ENCODE measurements at regions not wholly inside any gene's neighbourhood (a gene's known extent, or its start where the extent isn't known, plus 50 kb on each side); places are given as distances from the start of the nearest gene placed in this dataset.
A peak's percentile ranks its signal among the peaks of the same experiment; 100 is the strongest.
"Not testable (repeated sequence)": the region's sequence is repeated elsewhere in the genome, so short reads cannot be mapped to it uniquely, and the experiment has no call there.

DNA sequence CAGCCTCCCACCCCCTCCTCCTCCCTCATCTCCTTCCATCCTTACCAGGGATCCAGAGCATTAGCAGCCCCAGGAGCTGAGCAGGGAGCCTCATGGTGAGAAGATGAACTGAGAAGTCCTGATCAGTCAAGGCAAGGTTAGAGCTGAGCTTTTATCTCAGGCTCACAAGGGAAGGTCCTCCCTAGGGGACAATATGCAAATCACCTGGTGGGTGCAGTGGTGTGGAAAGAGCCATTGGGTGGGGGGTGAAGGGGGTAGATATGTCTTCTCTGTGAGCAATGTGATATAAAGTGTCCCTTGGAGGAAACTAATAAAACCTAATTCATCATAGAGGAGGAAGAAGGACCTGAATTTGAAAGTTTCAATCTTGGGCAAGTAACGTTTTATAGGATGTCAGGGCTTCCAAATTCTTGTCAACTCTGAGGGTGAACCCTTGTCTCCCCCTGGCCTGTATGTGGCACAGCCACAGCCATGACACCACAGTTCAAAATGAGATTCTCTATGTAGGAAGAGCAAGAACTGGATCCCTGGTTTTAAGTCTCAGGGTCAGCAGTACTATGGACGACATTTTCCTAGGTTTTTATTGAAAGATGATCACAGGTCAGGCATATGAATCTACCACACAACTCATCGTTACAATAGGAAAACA is 543.5 kb downstream of the RPIA start:
- DNase-seq, result not testable (repeated sequence)

DNA sequence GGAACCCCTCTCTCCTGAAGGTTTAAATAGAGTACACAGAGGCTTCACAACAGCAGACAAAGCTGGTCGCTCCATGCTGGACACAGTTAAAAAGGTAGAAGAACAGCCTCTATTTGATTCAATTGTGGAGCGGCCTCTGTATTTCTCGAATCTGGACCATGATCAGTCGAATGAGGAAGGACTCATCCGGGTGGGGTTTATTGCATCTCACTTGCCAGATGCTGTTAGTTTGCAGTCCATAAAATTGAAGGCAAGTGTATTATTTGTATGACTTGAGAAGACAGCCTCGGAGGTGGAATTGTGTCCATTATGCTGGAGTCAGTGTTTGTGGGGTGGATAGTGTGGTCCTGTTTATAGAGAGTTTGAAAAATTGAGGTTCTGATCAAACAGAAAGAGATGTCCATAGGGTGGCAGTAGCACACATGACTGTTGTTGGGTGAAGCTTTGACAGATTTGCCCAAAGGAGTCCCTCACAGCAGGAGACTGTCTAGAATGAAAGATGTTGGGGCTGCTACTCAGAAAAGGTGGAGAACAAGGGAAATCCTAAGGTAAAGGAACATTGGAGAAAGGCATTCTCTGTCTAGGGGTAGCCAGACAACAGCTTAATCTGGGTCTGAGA is 545.5 kb downstream of the RPIA start:
- not testable (repeated sequence) for DNase-seq

DNA sequence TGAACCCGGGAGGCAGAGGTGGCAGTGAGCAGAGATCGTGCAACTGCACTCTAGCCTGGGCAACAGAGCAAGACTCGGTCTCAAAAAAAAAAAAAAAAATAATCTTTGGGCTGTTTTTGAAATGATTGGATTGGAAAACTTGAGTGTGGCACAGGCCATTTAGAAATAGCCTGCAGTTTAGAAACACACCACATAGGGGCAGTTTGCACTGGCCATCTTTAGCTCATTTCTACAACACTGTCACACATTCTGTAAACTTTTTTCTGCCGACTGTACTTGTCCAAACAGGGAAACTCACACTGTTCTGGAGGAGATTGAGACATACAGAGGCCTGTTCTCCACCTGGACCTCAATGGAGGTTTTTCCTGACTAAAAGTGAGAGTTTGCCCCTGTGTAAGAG is 546.3 kb downstream of the RPIA start:
- not testable (repeated sequence) for DNase-seq

GRCh38 chr2:89243114-89243700 is 551.7 kb downstream of the RPIA start:
- not testable (repeated sequence) for DNase-seq

DNA sequence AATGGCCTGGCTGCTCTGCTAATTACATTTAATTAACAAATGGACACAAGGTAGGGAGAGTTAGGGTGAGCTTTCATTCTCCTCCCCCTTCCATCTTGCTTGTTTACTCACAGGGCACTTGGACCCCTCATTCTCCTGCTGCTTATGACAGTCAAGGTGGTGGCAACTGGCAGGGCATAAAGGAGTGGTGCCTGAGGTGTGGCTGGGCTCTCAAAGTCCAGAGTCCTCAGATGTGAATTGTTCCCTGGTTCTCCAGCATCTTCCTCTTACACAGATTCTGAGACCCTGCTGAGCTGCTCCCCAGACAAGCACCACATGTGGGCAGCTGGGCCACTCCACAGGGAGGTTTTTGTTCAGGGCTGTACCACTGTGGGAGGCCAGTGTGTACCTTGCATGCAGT is 552.9 kb downstream of the RPIA start:
- DNase-seq, result not testable (repeated sequence)

DNA sequence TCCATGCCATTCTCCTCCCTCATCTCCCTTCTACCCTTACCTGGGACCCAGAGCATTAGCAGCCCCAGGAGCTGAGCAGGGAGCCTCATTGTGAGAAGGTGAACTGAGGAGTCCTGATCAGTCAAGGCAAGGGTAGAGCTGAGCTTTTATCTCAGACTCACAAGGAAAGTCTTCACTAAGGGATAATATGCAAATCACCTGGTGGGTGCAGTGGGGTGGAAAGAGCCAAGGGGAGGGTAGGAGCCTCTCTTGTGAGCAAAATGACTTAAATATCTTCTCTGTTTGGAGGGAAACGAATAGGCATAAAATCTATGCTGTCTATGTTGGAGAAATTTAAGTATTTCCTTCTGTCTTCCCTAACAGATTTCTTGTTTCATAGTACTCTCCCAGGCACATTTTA is 554.0 kb downstream of the RPIA start:
- not testable (repeated sequence) for DNase-seq

DNA sequence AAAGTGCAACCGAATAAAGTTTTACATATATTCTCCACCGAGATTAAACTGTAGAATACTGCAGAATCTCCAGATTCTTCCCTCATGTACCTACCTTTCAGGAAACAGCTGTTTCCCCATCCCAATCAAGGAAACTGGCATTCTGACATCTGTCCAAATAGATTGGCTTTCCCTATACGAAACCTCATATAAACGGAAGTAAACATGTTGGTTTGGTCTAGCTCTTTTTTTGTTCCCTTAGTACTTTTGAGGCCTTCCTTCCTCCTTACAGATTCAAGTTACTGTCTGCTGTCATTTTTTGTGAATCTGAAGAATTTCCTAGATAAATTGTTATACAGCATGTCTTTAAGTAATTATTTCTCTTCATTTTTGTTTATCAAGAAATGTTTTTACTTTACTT is 554.6 kb downstream of the RPIA start:
- not testable (repeated sequence) for DNase-seq

GRCh38 chr2:89246620-89247019 is 555.1 kb downstream of the RPIA start:
- peak; percentile 24 for DNase-seq

GRCh38 chr2:89255013-89255412 is 563.5 kb downstream of the RPIA start:
- not testable (repeated sequence) for DNase-seq

- not testable (repeated sequence) for DNase-seq
Measured at GRCh38 chr2:89273443-89273842, 582.0 kb downstream of the RPIA start.

GRCh38 chr2:89280536-89280935 is 589.1 kb downstream of the RPIA start:
- DNase-seq, result not testable (repeated sequence)

GRCh38 chr2:89286448-89287080 is 595.1 kb downstream of the RPIA start:
- DNase-seq, result not testable (repeated sequence)

DNA sequence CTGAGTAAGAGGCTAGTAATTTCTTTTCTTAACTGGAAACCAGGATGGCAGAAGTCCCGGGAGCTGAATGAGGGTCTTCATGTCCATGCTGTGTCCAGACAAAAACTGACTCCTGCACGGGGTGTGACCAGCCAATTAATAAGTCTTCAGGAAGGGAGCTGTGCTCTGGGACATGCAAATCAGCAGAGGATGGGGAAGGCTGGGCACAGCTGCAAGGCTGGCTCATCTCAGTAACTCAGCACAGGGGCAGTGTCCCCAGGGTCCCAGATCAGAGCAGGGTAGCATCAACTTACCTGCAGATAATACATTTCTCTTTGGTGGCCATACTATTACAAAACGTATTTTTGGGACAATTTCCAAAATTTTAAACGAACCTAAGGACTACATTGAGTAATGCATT is 595.6 kb downstream of the RPIA start:
- DNase-seq, result not testable (repeated sequence)

- not testable (repeated sequence) for DNase-seq
Measured at GRCh38 chr2:89291717-89292298, 600.3 kb downstream of the RPIA start.

- not testable (repeated sequence) for DNase-seq
Measured at GRCh38 chr2:89293399-89293798, 601.9 kb downstream of the RPIA start.

GRCh38 chr2:89294335-89294734 is 602.9 kb downstream of the RPIA start:
- DNase-seq, result not testable (repeated sequence)

GRCh38 chr2:89296820-89297398 is 605.4 kb downstream of the RPIA start:
- not testable (repeated sequence) for DNase-seq

GRCh38 chr2:89299196-89299595 is 607.7 kb downstream of the RPIA start:
- DNase-seq, result not testable (repeated sequence)

- not testable (repeated sequence) for DNase-seq
Measured at GRCh38 chr2:89305623-89306022, 614.1 kb downstream of the RPIA start.

DNA sequence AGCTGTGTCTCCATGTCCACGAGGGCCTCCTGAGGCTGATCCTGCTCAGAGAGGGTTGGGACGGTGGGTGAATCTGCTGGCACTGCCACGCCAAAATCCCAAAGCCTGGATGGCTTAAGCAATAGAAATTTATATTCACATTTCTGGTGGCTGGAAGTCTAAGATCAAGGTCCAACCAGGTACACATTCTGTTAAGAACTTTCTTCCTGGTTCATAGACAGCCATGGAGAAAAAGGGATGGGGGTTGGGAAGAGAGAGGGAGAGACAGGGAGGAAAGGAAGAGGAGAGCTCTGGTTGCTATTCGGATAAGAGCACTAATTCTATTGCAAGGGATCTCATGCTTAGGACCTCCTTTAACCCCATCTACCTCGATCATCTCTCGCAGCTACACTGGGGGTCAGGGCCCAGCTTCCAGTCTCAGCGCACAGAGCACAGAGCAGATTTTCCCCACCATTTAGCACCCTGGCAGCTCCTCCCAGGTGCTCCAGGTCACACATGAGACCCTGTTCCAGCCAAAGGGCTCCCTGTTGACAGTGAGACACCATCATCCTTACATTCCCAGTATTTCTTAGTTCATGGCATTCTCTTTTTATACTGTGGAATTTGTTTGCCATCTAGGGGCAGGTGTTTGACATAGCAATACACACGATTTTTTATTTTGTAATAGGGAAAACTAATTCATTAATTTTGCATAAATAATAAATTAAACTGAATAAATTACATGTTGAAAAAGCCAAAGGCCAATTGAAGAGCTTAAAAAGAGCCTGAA is 615.6 kb downstream of the RPIA start:
- not testable (repeated sequence) for DNase-seq

- DNase-seq, result not testable (repeated sequence)
Measured at GRCh38 chr2:89318990-89319389, 627.5 kb downstream of the RPIA start.

DNA sequence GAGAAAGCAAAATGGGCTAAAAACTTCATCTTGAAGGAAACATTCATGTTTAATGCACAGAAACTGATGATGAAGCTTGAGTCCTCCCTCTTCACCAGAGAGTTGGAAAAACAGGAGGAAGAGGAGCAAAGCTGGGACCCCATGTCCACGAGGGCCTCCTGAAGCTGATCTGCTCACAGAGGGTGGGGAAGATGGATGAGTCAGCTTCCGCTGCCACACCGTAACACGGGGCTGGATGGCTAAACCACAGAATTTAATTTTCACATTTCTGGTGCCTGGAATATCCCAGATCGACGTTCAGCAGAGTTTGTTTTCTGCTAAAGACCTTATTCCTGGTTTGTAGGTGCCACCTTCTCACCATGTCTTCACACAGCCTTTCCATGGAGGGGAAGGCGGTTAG is 634.4 kb downstream of the RPIA start:
- DNase-seq, result not testable (repeated sequence)

Measured in EL (cell line).